Uterus (tissue), 3 donors: ENCODE measurements at regions not wholly inside any gene's neighbourhood (a gene's known extent, or its start where the extent isn't known, plus 50 kb on each side); places are given as distances from the start of the nearest gene placed in this dataset.

Experiments
- DNase-seq, 2 donors: peaks; one replicate each; pipeline ENCODE4 v3.0.0-alpha.2; 2019 to 2020
- H3K27ac ChIP-seq, 2 donors: fragments of 200-600 bp; sonication (generic); 1 replicate in 1 of 2; 2 replicates in 1 of 2; pipeline ENCODE4 v1.5.1; 2016 to 2018
- H3K27me3 ChIP-seq, 2 donors: fragments of 200-600 bp; sonication (generic); one replicate each; pipeline ENCODE4 v1.5.1; 2018 to 2019; ENCODE audit warnings: control low read depth in 1 of 2
- H3K36me3 ChIP-seq, 2 donors: fragments of 200-600 bp; sonication (generic); one replicate each; pipeline ENCODE4 v1.5.1; 2019; ENCODE audit warnings: control low read depth in 1 of 2
- H3K4me1 ChIP-seq, 2 donors: fragments of 200-600 bp; sonication (generic); one replicate each; pipeline ENCODE4 v1.5.1; 2018 to 2019; ENCODE audit warnings: control low read depth in 1 of 2
- H3K4me3 ChIP-seq, 2 donors: fragments of 200-600 bp; sonication (generic); 1 replicate in 1 of 2; 2 replicates in 1 of 2; pipeline ENCODE4 v1.5.1; 2018 to 2019; ENCODE audit warnings: mild to moderate bottlenecking in 1 of 2
- H3K9me3 ChIP-seq, 2 donors: fragments of 200-600 bp; sonication (generic); one replicate each; pipeline ENCODE4 v1.5.1; 2019; ENCODE audit warnings: control low read depth in 1 of 2
- POLR2A ChIP-seq, 2 donors: fragments of 450-650 bp; IDR thresholded peaks; one replicate each; pipeline ENCODE4 v1.6.1; 2016; ENCODE audit warnings: antibody characterized with exemption in 2 of 2, mild to moderate bottlenecking in 1 of 2, moderate library complexity in 1 of 2
- intact Hi-C: fragments of 100-400 bp; cut with DNase I; formaldehyde crosslinking; loops from one replicate; pipeline ENCODE4 v1.15.1; 2023; ENCODE audit warnings: low total_unique reads
- TF ChIP-seq, protein P1 (sequence below), 4 experiments: fragments of 200-600 bp in 2 of 4; fragments of 450-650 bp in 2 of 4; sonication (generic) in 2 of 4; IDR thresholded peaks; one replicate each; pipeline ENCODE4 v1.5.1; 2016 to 2019; ENCODE audit warnings: antibody characterized with exemption in 4 of 4, mild to moderate bottlenecking in 2 of 4, moderate library complexity in 1 of 4
- donor health status: DM: yes; HTN: yes; CAD: no.

DNA sequence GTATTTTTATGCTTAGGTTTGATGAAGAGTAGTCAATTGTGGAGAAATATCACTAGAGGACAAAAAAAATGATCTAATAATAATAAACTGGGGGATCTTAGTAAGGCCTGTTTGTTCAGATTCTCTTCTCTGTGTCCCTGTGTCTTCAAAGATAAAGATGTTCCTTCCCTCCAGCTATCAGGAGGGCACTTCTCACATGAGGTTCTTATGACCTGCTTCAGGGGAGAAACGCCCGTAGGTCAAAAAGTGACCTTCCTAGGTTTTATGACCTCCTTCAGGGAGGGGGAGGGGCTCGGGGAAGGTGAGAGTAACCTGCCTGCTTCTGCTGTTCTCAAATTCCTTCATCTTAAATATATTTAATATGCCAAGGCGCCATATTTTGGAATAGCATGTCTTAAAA is 89.2 kb upstream of the JADE1 start:
- H3K9me3 ChIP-seq, result no peaks in the 10 kb centered on the region
- no peak for DNase-seq
- intact Hi-C loops, result no loop called here
- H3K4me3 ChIP-seq, result no peak overlapping the region
- no peak overlapping the region for H3K27ac ChIP-seq
- H3K4me1 ChIP-seq, result no peaks in the 10 kb centered on the region
- no peaks in the 10 kb centered on the region for H3K27me3 ChIP-seq
- TF ChIP-seq POLR2A (IDR thresholded peaks at IDR 0.05), result no peak
- TF ChIP-seq, protein P1, sequence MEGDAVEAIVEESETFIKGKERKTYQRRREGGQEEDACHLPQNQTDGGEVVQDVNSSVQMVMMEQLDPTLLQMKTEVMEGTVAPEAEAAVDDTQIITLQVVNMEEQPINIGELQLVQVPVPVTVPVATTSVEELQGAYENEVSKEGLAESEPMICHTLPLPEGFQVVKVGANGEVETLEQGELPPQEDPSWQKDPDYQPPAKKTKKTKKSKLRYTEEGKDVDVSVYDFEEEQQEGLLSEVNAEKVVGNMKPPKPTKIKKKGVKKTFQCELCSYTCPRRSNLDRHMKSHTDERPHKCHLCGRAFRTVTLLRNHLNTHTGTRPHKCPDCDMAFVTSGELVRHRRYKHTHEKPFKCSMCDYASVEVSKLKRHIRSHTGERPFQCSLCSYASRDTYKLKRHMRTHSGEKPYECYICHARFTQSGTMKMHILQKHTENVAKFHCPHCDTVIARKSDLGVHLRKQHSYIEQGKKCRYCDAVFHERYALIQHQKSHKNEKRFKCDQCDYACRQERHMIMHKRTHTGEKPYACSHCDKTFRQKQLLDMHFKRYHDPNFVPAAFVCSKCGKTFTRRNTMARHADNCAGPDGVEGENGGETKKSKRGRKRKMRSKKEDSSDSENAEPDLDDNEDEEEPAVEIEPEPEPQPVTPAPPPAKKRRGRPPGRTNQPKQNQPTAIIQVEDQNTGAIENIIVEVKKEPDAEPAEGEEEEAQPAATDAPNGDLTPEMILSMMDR (IDR thresholded peaks at IDR 0.05), result no peak
- H3K36me3 ChIP-seq, result no peaks in the 10 kb centered on the region

DNA sequence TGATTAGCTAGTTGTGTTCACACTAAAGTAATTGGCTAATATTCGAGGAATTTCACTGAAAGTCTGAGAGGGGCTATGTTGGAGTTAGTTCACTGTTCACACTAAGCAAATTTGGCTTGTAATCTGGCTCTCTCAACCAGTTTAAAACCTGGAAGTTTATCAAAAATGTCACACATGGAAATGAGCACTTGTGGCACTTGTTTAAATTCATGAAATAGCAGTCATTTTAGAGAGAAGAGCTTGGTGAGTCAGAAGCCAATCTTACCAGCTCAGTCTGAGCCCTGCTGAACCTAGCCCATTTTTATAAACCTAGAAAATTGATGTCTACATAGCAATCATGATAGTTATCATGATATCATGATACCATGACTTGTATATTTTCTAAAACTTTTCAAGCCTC is 90.7 kb upstream of the JADE1 start:
- H3K27ac ChIP-seq, result no peak overlapping the region
- H3K27me3 ChIP-seq, result no peaks in the 10 kb centered on the region
- H3K4me3 ChIP-seq, result no peak overlapping the region
- DNase-seq, result no peak
- no peaks in the 10 kb centered on the region for H3K9me3 ChIP-seq
- no peaks in the 10 kb centered on the region for H3K4me1 ChIP-seq
- intact Hi-C loops, result no loop called here
- no peak for TF ChIP-seq POLR2A (IDR thresholded peaks at IDR 0.05)
- TF ChIP-seq, protein P1 (IDR thresholded peaks at IDR 0.05), result no peak
- no peaks in the 10 kb centered on the region for H3K36me3 ChIP-seq

DNA sequence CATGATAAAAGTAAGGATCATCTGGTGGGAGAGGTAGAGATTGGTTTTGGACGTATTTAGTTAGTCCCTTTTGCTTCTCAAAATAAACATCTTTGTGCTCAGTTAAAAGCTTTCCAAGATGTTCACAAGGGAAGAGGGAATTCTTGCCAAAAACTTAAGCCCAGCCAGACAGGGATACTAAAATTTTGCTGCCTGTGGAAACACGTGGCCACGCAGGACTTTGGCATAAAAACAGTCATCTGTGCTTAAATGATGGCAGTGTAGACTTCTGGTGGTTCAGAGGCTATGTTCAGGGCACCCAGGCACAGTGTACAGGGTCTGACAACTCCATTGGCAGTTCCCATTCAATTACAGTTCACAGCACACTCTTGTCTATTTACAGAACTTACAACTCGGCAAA is 93.2 kb upstream of the JADE1 start:
- TF ChIP-seq POLR2A (IDR thresholded peaks at IDR 0.05), result no peak
- TF ChIP-seq, protein P1 (IDR thresholded peaks at IDR 0.05), result no peak
- peak; percentile 26 to 44 for DNase-seq
- no peaks in the 10 kb centered on the region for H3K9me3 ChIP-seq
- no peaks in the 10 kb centered on the region for H3K4me1 ChIP-seq
- no peaks in the 10 kb centered on the region for H3K27me3 ChIP-seq
- no peak overlapping the region for H3K4me3 ChIP-seq
- peak overlapping the region; percentile 46 to 63 for H3K27ac ChIP-seq
- intact Hi-C loops, result no loop called here
- no peaks in the 10 kb centered on the region for H3K36me3 ChIP-seq

DNA sequence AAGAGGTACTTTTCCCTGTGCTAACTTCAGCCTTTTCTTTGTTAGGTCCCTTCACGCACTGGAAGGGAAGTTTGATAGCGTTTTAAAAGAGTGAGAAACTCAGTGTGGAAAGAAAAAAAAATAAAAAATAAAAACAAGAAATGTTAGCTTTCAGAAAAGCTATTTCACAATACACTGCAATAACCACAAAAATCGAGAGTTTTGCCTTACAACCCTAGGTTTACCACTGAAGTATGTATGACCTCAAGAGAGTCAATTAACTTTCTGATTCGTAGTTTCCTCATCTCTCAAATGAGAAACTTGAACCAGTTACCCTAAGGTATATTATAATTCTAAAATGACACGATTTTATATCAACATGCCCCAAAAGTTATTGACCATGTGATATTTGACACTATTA is 93.9 kb upstream of the JADE1 start:
- Histone ChIP-seq H3K4me1 (no peaks in the 10 kb centered on the region), H3K4me3 (no peak overlapping the region), H3K27me3 (no peaks in the 10 kb centered on the region), H3K27ac (peak overlapping the region; percentile 62 to 63), H3K9me3 (no peaks in the 10 kb centered on the region), H3K36me3 (no peaks in the 10 kb centered on the region)
- TF ChIP-seq, protein P1 (IDR thresholded peaks at IDR 0.05), result no peak
- no peak for TF ChIP-seq POLR2A (IDR thresholded peaks at IDR 0.05)
- intact Hi-C loops, result no loop called here
- no peak for DNase-seq

DNA sequence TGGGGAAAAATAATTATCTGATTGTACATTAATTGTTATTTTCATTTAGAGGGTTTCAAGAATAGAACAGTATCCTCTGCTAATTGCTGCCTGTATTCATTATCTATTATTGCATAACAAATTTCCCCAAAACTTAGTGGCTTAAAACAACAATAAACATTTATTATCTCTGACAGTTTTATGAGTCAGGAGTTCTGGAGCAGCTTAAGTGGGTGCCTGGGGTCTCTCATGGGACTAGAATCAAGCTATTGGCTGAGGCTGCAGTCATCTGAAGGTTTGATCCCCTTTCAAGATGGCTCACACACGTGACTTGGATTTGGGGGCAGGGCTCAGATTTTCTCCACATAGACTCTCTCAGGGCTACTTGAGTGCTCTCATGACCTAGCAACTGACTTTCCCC is 98.1 kb upstream of the JADE1 start:
- Histone ChIP-seq H3K36me3 (no peaks in the 10 kb centered on the region), H3K4me3 (no peak overlapping the region), H3K4me1 (no peaks in the 10 kb centered on the region), H3K27me3 (no peaks in the 10 kb centered on the region), H3K27ac (no peak overlapping the region), H3K9me3 (no peaks in the 10 kb centered on the region)
- DNase-seq, result no peak
- no peak for TF ChIP-seq POLR2A (IDR thresholded peaks at IDR 0.05)
- TF ChIP-seq, protein P1 (IDR thresholded peaks at IDR 0.05), result no peak
- intact Hi-C loops, result no loop called here
